HG03442 (cell line): ENCODE measurements at regions not wholly inside any gene's neighbourhood (a gene's known extent, or its start where the extent isn't known, plus 50 kb on each side); places are given as distances from the start of the nearest gene placed in this dataset.
"Not testable (repeated sequence)": the region's sequence is repeated elsewhere in the genome, so short reads cannot be mapped to it uniquely, and the experiment has no call there.

Source experiments
- ATAC-seq: cut with Tn5 transposase; IDR thresholded peaks from one replicate; pipeline ENCODE4 v1.9.1; 2021; ENCODE audit warnings: mild to moderate bottlenecking, moderate library complexity; ENCODE audit not compliant: unreplicated experiment

DNA sequence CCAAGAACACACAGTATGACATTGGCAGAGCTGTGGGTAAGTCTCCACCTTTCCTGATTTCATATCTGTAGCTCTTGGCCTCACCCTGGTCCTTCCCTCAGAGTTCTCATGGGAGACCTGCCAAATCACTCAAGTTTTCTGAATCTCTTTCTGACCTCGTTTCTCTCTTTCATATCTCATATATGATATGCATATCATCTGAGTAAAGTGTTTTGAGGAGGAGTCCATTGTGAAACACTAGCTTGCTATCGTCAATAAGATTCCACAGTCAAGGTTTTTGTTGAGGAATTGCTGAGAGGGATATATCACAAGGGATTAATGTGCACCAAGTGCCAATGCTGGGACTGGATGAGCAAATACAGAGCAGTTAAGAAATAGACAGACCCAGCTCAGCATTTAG is 739.2 kb downstream of the BRINP1 start:
- ATAC-seq = no peak

DNA sequence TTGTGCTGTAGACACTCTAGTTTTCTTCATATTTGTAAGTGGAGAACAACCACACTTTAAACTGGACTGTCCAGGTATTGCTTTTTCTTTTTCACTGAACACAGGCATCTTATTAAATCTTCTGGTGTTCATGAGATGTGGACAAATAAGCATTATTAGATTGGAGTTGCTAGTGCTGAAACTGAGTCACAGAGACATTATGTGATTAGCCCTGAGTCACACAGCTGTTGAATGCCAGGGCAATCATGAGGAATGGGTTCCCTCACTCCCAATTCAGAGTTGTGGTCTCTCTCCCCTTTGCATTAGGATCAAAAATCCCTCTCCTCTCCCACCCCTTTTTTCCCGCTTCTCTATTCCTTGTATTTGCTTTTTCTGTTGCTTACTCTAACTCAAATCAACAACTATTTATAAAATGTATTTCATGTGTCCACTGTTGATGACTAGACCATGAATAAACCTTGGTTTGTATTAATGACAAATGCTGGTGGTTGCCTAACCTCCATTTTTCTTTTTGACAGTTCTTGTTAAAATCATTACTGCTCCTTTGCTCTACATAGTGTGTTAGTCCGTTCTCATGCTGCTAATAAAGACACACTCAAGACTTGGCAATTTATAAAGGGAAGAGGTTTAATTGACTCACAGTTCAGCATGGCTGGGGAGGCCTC is 738.2 kb downstream of the BRINP1 start:
- ATAC-seq = no peak

DNA sequence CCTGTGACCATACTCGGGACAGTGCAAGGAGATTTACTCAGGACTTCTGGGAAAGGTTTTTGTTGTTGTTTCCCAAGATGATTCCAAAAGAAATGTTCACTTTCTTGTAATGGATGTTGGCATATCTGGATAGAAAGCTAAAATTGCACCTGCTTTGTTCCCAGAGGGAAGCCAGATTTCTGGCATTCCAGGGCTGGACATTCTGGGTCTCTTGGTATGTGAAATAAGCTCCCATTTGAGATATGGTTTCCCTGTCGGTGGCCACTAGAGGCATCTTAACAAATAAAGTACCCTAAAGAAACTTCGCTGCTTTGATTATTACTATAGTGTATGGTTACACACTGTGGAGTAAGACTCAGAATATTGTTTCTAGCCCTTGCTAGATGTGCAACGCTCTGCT is 737.3 kb downstream of the BRINP1 start:
- no peak for ATAC-seq

DNA sequence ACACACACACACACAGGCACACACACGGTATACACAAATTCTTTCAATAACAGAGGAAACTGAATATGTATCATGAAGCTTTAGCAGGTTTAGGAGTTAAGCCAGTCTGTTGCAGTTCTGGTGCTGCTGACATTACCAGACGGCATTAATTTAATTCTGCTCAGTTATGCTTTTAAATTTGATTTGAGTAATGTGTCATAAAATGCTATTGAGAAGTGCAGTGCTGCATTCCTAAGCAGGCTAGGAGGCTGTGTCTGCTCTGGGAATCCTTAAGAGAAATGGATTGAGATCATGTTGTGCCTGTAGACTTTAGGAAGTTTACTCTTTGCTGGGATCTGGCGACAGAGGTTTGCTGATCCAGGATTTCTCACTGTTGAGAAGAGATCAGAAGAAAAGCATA is 733.8 kb downstream of the BRINP1 start:
- no peak for ATAC-seq

DNA sequence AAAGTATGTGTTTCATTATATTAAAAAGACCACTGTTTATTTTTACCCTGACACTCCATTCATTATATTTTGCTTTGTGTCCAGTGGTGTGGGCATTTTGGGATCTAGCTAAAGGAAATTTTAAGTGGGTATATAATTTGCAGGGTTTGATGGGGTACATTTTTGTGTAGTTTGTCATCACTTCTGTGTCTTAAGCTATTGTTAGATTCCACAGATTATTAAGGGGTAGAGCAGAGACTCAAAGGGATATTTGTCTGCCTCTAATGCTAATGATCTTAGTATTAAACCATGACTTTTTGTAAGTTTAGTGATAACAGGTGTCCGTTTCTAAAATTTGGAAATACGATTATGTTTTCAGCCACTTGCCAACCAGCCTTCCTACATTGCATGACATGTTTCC is 731.6 kb downstream of the BRINP1 start:
- ATAC-seq = no peak

DNA sequence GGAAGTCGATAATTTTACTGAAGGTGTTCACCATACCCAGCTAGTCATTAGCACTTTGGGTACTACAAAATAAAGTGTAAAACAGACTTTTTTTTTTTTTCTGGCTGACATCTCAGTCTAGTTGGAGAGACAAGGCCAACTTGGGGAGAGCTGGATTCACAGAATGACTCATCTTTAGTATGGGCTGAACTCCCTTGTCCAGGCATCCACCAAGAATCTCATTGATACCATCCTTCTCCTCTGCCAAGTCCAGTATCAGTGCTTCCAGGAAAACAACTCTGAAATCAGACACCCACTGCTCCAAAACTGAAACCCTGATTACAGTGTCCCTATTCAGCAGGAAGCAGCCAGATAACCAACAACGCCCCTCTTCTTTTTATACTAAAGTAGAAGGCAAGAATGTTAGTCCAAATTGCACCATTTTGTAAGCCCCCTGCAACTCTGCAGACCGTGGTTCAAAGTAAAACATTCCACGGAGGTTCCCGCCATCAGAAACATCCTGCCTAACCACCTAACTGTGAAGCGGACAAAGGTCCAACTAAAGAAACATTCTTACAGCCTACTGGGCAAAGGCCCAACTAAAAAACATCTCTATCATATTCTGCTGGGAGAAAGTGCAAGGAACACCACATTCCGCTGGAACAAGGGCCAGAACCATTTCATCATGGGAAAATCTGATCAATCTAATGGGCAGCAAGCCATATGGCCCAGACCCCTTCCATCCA is 728.2 kb downstream of the BRINP1 start:
- ATAC-seq = no peak

DNA sequence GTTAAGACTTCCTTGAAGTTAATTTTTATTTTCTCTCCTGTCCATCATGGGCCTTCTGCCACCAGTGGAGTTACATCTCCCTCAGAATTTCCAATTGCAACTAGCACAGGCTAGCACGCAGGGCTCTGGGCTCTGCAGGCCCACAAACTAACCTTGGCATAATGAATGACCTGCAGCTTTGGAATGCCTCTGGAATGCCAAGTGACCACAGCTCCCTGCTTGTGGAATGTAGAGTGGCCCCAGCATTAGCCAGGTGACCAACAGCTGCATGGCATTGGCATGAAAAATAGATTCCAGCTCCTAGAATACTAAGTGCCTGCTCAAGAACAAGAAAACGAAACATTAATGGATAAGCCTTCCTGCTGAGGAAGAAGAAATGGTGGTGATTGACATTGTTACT is 726.1 kb downstream of the BRINP1 start:
- no peak for ATAC-seq

DNA sequence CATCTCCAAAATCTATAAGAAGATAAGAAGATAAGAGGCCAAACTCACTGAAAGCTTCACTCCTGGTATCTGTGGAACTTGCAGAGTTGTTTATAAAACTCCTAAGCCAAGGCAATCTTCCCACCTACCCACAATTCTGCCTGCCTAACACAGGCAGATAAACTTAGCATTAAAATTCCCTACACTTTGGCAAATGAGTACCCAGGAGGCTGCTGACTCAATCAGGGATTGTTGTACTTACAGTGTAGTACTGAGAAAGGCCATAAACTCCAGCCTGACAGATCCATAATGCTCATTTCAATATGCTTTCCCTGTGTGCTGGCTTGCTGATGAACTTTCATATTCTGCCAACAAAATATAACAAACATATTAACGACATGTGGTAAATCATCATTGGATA is 725.2 kb downstream of the BRINP1 start:
- ATAC-seq = no peak

DNA sequence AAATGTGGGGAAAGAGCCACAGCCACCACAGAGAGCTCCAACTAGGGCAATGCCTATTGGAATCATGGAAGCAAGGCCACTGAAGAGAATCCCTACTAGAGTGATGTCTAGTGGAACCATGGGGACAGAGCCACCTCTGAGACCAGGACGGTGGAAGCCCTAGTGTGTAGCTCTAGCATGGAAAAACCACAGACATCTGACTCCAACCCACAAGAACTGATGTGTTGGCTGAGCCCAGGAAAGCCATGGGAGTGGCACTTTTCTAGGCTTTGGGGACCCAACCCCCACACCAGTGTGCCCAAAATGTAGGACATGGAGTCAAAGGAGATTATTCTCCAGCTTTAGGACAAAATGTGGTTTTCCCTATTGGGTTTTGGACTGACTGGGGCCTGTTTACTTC is 721.9 kb downstream of the BRINP1 start:
- ATAC-seq = no peak

DNA sequence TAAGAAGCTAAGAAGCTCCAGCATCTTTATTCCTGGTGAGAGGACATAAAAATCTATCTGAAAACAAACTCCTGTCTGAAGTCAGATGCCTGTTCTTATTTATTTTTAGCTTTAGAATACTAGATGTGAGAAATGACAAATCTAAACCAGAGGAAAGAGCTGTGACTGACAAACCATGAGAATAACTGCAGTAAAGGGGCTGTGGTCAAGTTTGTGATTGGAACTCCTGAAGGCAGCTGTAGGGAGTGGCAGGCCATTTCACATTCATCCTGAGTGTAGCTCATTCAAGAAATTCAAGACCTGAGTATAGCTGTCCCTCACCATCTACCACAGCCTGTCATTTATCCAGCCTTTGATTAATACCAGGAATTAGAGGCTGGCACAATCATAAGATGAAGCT is 718.8 kb downstream of the BRINP1 start:
- ATAC-seq = no peak

DNA sequence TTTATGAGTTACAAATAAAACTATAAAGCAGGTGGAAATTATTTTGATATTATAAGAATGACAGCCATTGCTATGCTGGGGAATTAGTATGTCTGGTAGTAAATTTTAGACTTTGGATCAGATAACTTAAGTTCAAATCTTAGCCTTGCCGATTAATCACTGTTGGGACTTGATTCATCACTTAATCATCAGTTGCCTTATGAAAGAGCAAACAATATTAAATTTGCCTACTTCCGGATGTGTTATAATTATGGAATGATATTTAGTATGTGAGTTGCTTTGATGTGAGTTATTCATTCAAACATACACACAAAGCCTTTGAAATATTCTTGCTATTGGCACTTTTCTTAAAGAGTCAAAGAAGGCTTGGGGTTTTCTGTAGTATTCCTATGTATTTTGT is 717.7 kb downstream of the BRINP1 start:
- no peak for ATAC-seq

DNA sequence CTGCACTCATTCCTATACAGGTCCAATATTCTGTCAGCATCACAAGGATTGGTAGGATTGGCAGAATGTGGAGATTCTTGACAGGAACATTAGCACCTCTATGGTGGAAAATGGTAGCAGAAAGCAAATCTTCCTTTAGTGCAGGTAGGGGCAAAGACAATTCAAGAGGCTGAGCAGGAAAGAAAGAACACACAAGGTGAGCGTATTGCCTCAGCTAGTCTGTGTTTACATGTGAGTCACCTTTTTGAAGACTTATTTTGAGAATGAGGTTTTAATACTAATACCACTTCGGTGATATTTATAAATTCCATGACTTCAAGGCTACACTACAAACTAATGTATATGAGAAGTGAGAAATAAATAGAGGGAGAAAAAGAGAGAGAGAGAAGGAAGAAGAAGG is 717.0 kb downstream of the BRINP1 start:
- no peak for ATAC-seq

DNA sequence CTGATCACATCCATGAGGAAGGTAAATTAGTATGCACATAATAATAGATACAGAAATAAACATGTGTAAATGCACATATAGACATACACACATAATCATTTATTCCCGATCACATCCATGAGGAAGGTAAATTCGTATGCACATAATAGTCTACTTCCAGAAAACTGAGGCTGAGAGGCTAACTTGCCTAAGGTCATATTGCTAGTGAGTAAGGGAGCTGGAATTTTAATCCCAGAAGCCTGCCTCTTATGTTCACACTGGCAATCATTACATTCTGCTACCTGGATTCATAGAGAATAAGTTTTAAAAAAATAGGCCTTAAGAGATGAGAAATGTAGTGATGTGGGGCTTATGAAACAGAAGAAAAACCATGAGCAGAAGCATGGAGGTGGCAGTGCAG is 716.3 kb downstream of the BRINP1 start:
- no peak for ATAC-seq

DNA sequence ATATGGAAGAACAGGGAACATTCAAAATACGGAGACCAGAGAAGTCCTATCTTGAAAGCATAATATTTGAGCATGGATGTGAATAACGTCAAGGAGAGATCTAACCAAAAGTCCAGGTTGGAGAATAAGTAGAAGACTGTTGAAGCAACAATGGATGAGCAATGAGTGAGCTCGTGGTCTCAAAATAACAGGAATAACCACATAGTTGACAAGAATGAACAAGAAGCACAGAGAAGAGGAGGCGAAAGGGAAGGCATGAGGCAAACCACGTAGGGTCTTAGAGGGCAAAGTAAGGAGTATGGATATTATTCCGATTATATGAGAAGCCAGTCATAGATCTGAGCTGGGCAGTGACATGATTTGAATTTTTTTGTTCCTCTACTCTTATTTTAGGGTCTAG is 710.2 kb downstream of the BRINP1 start:
- no peak for ATAC-seq

DNA sequence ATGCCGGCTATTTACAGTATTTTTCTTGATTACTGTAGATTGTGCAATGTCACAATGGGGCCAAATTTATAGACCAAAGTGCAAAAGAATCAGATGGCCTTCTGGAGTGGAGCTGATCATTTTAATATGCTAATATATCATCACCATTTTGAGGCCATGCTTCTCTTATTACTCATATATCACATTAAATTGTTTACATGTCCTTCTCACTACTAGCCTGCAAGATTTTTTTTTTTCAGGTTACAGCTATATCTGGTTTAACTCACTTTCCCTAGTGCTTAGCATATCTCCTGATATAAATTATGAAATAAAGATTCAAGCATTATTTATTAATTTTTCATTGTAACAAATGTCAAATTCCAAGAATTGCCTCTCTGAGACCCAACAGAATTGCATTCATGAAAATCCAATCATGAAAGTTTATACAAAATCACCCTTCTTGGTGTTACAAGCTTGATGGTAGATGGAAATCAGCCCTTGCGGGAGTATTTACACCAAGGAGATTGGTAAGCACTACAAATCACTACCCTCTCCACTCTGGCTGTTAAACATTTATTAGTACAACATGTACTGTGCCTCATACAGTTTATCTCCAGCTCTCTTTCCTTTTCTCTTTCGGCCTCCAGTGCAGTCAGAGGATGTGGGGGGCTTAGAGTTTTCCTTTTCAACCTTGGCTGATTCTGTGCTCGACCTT is 703.9 kb downstream of the BRINP1 start:
- ATAC-seq = no peak

DNA sequence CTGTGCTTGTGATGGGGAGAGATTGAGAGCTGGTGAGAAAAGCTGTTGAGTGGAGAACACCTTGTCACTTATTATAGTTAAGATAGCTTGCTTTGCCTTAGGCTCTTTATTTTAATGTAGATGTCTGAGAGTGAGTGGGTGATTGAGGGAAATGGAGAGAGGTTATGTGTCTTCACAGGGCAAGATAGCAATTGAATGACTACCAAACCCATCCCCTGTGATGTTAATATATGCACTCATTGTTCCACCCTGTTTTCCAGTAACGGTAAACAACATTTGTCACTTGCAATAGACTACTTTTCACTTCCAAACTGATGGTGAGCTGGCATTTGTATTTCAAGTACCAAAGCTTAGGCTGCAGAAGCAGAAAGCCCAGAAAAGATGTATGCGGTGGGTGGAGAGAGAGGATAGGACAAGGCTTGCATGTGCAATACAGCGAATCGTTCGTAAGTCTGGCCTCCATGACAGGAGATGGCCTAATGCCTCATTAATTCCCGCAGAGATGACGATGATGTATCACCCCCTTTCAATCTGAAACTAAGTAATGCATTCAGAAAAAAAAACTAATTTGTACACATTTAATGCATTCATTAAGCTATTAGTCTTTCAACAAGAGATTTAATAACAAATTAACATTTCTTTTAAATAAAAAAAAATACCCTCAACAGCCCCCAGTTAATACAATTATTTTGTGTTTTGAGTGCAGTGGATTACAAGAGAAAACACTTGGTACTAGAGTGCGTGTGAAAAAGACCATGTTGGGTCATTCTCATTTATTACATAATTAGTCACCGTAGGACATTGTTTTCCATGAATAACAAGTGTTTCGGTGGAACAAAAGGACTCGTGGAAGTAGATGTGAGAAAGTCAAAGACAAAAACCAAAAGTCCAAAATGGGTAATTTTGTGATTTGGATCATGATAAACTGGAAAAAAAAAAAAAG is 699.0 kb downstream of the BRINP1 start:
- no peak for ATAC-seq

DNA sequence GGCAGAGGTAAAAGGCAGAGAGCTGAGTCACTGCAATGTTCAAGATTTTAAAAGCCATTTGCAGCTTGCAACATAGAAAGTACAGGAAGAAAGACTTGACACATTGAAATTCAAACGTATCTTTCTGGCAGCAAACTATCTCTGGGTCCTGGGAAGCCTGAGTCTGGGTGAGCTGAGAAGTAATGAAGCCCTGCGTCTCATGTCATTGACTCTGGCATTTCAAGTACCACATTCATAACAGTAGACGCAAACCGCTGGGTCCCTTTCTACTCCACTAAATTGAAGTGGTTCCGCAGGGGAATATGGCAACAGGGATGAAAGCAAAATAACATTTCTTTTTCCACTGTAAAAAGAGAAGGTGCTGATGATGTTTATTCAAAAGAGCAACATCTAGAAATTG is 694.3 kb downstream of the BRINP1 start:
- ATAC-seq = no peak

DNA sequence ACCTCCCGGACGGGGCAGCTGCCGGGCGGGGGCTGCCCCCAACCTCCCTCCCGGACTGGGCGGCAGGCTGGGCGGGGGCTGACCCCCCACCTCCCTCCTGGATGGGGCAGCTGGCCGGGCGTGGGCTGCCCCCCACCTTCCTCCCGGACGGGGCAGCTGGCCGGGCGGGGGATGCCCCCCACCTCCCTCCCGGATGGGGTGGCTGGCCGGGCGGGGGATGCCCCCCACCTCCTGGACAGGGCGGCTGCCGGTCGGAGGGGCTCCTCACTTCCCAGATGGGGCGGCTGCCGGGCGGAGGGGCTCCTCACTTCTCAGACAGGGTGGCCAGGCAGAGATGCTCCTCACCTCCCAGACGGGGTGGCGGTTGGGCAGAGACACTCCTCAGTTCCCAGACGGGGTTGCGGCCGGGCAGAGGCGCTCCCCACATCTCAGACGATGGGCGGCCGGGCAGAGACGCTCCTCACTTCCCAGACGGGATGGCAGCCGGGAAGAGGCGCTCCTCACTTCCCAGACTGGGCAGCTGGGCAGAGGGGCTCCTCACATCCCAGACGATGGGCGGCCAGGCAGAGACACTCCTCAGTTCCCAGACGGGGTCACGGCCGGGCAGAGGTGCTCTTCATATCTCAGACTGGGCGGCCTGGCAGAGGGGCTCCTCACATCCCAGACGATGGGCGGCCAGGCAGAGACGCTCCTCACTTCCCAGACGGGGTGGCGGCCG is 691.1 kb downstream of the BRINP1 start:
- not testable (repeated sequence) for ATAC-seq

DNA sequence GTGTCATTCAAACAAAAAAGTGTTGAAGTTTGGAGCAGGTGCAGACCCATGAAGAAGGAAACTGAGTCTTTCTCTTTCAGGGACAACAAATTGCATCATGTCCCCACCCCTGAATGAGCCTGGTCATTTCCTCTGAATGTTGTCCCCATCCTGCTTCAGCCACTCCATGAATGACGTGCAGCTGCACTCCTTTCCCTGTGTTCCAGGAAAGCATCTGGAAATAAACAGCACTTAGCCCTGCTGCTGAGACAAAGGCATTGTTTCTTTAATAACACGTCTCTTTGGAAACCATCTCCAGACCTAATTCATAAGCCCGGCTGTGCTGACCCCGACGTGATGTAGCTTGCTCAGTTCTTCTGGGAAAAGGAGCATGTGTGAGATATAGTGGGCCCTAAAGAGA is 682.3 kb downstream of the BRINP1 start:
- no peak for ATAC-seq

DNA sequence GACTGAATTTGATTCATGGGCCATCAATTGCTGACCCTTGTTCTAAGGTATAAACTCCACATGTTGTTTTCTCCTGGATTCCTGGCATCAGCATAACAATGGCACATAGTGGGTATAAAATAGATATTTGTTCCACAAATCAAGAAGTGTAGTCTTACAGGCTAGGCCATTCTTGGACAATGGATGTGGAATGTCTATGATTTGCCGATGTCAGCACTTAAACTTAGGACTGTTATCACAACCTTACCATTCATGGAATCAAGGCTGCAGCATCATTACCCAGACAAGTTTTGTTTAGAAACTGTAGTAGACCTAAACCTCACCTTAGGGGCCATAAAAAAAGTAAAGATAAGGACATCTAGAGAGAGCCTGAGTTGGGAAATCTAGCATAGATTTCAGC is 680.0 kb downstream of the BRINP1 start:
- ATAC-seq = no peak

DNA sequence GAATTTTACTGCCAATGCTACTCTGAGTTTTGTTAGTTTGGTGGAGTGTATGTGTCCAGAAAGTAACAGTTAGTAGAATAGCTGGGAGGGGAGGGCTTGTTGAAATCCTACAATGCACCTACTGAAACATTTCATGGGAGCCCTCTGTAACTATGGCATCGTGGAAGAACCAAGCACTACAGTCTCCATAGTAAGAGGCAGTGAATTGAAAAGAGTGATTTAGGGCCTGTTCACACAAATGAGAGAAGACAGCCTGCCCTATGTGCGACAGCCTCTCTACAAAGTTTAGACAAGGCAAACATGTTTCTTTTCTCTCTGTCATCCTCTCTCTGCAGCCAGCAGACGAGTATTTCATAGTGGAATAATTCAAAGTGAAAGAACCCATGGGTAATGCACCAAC is 676.6 kb downstream of the BRINP1 start:
- ATAC-seq = no peak
